Lower leg skin (tissue), 3 donors: ENCODE measurements at regions not wholly inside any gene's neighbourhood (a gene's known extent, or its start where the extent isn't known, plus 50 kb on each side); places are given as distances from the start of the nearest gene placed in this dataset.

Source experiments
- CTCF ChIP-seq, 3 donors: fragments of 450-650 bp; IDR thresholded peaks; one replicate each; pipeline ENCODE4 v1.5.1; 2016; ENCODE audit warnings: antibody characterized with exemption in 3 of 3, mild to moderate bottlenecking in 3 of 3, moderate library complexity in 2 of 3
- POLR2A ChIP-seq, 2 donors: fragments of 450-650 bp; IDR thresholded peaks; one replicate each; pipeline ENCODE4 v1.6.1; 2016 to 2017; ENCODE audit warnings: antibody characterized with exemption in 2 of 2, mild to moderate bottlenecking in 1 of 2, moderate library complexity in 1 of 2

- no peak for TF ChIP-seq POLR2A (IDR thresholded peaks at IDR 0.05)
- no peak for TF ChIP-seq CTCF (IDR thresholded peaks at IDR 0.05)
These were observed 82.9 kb upstream of the SCAF11 start for GRCh38 chr12:46073321-46073720.
